Activated CD8-positive, alpha-beta memory T cell treated with anti-CD3 and anti-CD28 coated beads, Interleukin-2, amount 10 ng/mL, durations not matched to agents 7 days and 5 days (primary cell): ENCODE measurements at regions not wholly inside any gene's neighbourhood (a gene's known extent, or its start where the extent isn't known, plus 50 kb on each side); places are given as distances from the start of the nearest gene placed in this dataset.
A peak's percentile ranks its signal among the peaks of the same experiment; 100 is the strongest.

ENCODE experiments used
- ATAC-seq: fragments of 150-1000 bp; cut with Tn5 transposase; one replicate; pipeline ENCODE4 v1.10.0; 2021; ENCODE audit warnings: moderate library complexity
- CTCF ChIA-PET: fragments of 350-600 bp; sonication (Branson Sonifier 250); formaldehyde crosslinking; loops from one replicate; lab custom pipeline; 2021; ENCODE audit warnings: antibody characterized with exemption; lab: Charles Lee
- DNase-seq: peaks from one replicate; pipeline ENCODE4 v3.0.0-alpha.2; 2020
- H3K27ac Mint-ChIP-seq: one replicate; pipeline ENCODE4 v1.8.0; 2021; ENCODE audit warnings: mild to moderate bottlenecking, mixed read lengths
- H3K27me3 Mint-ChIP-seq: one replicate; pipeline ENCODE4 v1.8.0; 2021; ENCODE audit warnings: mixed read lengths
- H3K36me3 Mint-ChIP-seq: one replicate; pipeline ENCODE4 v1.8.0; 2021; ENCODE audit warnings: mild to moderate bottlenecking, mixed read lengths
- H3K4me1 Mint-ChIP-seq: one replicate; pipeline ENCODE4 v1.8.0; 2021; ENCODE audit warnings: mixed read lengths
- H3K4me3 Mint-ChIP-seq: one replicate; pipeline ENCODE4 v1.8.0; 2021; ENCODE audit warnings: mild to moderate bottlenecking, moderate library complexity, mixed read lengths
- H3K9me3 Mint-ChIP-seq: one replicate; pipeline ENCODE4 v1.8.0; 2022; ENCODE audit warnings: low read depth, mixed read lengths

DNA sequence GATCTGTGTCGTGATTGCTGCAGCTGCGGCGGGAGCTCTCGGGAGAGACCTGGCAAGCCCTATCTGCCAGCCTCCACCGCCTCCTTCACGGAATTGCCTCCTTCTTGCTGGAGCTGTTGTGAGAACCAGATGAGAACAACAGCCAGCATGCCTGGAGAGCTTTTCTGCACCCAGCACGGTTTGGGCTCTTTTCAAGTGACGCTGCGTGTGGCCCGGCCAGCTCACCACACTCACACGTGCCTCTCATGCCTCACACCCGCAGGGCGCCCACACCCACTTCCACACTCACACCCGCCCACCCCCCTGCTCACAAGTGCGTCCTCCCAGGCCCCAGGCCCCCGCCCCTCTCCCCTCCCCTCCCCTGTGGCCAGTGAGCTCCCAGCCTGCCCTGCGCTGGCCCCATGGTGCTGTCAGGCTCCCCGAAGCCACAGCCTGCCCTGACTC is 135.7 kb upstream of the RUNX3 start:
- DNase-seq, result peak; percentile 59
- H3K27me3 Mint-ChIP-seq, result peaks cover 30% of the 10 kb centered on the region
- H3K27ac Mint-ChIP-seq, result peak overlapping the region; percentile 72
- no peak overlapping the region for H3K4me3 Mint-ChIP-seq
- CTCF ChIA-PET, result interaction anchor here (1.0 to 4.5 kb wide), 6 partner anchors 29 to 153 kb away, joined by 3 to 24 read pairs (median 5); no protein-coding TSS in a partner anchor
- peaks cover 35% of the 10 kb centered on the region for H3K4me1 Mint-ChIP-seq
- peak; percentile 49 for ATAC-seq
- H3K9me3 Mint-ChIP-seq, result no peaks in the 10 kb centered on the region
- no peaks in the 10 kb centered on the region for H3K36me3 Mint-ChIP-seq

DNA sequence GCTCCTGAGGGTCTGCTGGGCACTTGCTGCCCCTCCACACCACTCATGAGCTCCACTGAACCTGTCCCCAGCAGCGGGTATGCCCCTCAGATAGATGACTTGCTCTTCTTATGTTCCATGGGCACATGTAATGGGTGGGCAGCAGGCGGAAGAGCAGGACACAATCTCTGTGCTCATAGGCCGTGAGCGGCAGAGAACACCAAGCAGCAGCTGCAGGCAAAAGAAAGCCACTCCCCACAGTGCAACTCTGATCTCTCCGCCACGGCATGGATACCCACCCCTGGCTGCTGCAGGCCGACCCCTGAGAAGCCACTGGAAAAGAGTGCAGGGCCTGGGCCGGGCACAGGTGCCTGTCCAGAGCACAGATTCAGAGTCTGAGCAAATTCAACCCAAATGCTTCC is 135.2 kb upstream of the RUNX3 start:
- Mint-ChIP-seq H3K4me3 (peak overlapping the region; percentile 15), H3K9me3 (no peaks in the 10 kb centered on the region), H3K4me1 (peaks cover 35% of the 10 kb centered on the region), H3K27me3 (peaks cover 30% of the 10 kb centered on the region), H3K36me3 (no peaks in the 10 kb centered on the region), H3K27ac (peak overlapping the region; percentile 72)
- CTCF ChIA-PET, result interaction anchor here (1.0 to 4.5 kb wide), 9 partner anchors 28 to 153 kb away, joined by 3 to 24 read pairs (median 4); no protein-coding TSS in a partner anchor
- DNase-seq (no peak), ATAC-seq (peak; percentile 18)

DNA sequence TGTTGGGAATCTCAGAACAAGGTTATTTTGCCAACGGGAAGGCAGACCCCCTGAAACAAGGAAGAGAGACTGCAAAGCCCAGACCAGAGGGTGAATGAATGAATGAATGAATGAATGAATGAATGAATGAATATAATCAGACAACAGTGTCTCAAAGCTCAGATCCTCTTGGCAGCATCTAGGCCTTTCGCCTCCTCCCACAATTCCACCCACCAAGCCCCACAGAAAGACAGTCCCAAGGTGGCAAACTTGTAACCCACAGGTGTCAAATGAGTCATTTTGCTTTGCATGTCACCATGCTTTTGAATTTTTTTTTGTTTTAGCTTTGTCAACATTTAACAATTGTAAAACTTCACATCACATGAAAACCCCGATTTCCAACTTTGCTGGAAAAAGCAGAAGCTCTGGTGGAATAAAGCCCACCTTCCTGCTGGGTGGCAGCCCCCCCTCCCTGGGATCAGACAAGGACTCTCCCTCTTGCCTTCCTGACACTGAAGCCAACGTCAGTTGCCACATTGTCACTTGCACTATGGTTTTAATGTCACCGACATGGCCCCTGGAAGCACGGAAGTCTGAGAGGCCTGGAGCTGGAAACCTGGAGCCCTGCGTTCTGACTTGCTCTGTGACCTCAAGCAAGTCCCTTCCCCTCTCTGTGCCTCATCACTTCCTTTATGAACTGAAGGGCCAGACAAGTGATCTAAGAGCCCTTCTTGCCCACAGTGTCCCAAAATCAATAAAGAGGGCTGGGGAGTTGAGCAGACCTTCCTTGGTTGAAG is 134.6 kb upstream of the RUNX3 start:
- CTCF ChIA-PET, result interaction anchor here (1.0 to 4.5 kb wide), 12 partner anchors 23 to 217 kb away, joined by 3 to 24 read pairs (median 4); no protein-coding TSS in a partner anchor
- ATAC-seq (peak; percentile 67), DNase-seq (peak; percentile 69)
- Mint-ChIP-seq H3K27ac (peak overlapping the region; percentile 72), H3K9me3 (no peaks in the 10 kb centered on the region), H3K27me3 (peaks cover 30% of the 10 kb centered on the region), H3K4me1 (peaks cover 35% of the 10 kb centered on the region), H3K4me3 (no peak overlapping the region), H3K36me3 (no peaks in the 10 kb centered on the region)

DNA sequence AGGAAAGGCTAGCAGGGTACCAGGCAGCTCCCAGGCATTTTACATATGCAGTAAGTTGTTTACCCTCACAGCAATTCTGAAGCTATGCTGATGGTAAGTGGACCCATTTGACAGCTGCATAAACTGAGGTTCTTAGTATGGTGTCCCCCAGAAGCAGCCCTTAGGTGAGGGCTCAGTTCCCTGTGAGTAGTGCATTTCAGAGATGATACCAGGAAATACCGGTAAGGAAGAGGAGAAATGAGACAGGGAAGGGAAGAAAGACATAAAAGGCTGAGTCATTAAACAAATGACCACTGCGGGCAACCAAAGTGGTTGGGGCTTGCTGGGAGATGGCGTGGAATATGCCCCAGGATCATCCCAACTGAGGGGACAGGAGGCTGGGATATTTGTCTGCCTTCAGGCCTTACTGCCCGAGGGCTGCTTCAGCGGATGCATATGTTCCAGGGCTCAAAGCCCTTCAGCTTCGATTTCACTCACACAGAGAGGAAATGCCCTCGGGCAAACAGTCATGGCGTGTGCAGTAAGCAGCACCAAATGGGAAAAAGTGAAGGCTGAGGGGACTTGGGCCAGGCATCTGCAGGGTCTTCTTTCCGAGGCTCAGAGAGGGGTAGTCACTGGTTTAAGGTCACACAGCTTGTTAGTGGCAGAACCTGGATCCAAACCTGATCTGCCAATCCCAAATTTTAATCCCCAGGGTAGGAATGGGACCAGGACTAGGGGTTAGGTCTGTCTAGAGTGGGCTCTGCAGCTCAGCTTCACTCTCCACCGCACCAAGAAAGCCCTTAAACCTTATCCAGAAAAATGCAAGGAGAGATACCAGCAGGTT is 133.7 kb upstream of the RUNX3 start:
- no peak overlapping the region for H3K4me3 Mint-ChIP-seq
- no peaks in the 10 kb centered on the region for H3K36me3 Mint-ChIP-seq
- ATAC-seq (no peak), DNase-seq (no peak)
- H3K4me1 Mint-ChIP-seq, result peaks cover 35% of the 10 kb centered on the region
- H3K9me3 Mint-ChIP-seq, result no peaks in the 10 kb centered on the region
- no peak overlapping the region for H3K27ac Mint-ChIP-seq
- peaks cover 32% of the 10 kb centered on the region for H3K27me3 Mint-ChIP-seq
- CTCF ChIA-PET, result interaction anchor here (1.1 to 4.5 kb wide), 10 partner anchors 24 to 216 kb away, joined by 3 to 24 read pairs (median 4); no protein-coding TSS in a partner anchor

DNA sequence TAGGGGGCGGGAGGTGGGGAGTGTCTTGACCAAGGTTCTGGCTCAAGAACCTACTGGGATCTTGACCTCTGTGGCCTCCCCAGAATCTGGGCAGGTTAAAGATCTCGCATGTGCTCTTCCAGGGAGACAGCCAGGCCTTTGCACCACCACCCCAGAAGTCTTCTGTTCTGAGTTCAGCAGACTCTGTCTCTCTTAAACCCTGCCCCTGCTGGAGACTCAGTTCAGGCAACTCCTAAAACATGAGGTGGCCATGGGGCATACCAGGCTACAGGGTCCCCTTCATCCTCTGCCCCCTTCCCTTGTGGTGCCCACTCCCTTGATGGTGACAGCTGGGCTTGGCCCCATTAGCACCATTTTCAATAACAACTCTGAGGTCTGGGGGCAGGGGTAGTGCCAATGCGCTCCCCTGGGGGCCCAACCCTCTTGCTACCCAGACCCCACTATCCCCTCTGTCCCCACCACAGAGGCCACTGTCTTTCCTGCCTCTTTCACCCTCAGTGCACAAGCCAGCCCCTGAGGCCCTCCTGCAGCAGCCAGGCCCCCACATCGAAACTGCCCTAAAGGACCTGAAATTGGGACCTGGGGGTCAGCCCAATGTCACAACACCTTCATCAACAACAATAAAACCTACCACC is 132.7 kb upstream of the RUNX3 start:
- Mint-ChIP-seq H3K4me3 (no peak overlapping the region), H3K36me3 (no peaks in the 10 kb centered on the region), H3K4me1 (peaks cover 35% of the 10 kb centered on the region), H3K9me3 (no peaks in the 10 kb centered on the region), H3K27ac (no peak overlapping the region), H3K27me3 (peaks cover 36% of the 10 kb centered on the region)
- no peak for DNase-seq
- ATAC-seq, result no peak
- CTCF ChIA-PET, result interaction anchor here (2.5 kb wide), 1 partner anchor 26 kb away, joined by 8 read pairs; no protein-coding TSS in a partner anchor

DNA sequence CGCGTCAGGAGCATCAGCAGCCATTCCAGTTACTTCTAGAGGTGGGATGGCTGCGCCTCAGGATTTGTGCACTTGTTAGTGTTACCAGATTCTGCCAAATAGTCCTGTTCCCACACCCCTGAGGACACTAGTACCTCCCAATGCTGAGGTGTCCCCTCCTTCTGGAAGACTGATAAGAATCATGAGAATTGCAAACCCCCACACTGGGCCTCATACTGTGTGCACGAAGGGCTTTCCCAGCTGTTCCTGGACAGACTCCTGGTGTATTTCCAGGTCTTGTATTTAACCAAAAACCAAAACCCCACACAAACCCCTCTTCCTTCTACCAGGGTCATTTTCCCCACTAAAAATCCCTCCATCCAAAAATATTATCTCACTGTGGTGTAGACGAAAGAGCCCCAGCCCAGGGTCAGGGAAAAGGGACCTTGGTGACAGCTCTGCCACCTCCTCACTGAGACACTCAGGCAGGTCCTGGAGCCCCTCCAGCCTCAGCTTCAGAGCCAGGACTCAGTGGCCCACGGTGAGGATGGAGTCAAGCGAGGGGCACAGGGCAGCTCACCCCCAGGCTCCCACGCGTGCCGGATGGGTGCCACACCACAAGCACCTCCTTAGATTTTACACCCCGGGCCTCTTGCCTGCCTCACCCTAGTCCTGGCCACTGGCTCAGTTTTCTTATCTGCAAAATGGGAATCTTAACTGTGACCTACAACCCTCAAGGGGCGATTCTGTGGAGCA is 131.4 kb upstream of the RUNX3 start:
- Mint-ChIP-seq H3K4me3 (no peak overlapping the region), H3K4me1 (peaks cover 30% of the 10 kb centered on the region), H3K27ac (no peak overlapping the region), H3K36me3 (no peaks in the 10 kb centered on the region), H3K27me3 (peaks cover 36% of the 10 kb centered on the region), H3K9me3 (no peaks in the 10 kb centered on the region)
- no peak for DNase-seq
- ATAC-seq, result no peak
- CTCF ChIA-PET, result no interaction called here

DNA sequence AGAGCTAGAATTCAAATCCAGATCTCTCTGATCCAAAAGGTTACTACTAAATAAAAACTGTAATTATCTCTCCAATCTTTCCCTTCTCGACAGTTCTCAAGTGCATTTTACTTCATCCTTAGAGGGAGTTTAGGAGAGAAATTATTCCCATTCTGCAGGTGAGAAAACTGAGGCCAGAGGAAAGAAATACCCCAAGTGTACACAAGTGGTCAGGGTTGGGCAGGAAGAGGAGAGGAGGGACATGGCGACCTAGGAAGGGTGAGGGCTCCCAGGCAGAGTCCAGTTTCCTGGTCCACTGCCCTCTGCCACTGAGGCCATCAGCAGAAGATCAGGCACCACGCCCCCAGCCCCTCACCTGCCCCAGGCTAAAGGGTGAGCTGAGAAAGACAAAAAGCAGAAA is 127.1 kb upstream of the RUNX3 start:
- Mint-ChIP-seq H3K4me1 (no peaks in the 10 kb centered on the region), H3K27ac (no peak overlapping the region), H3K4me3 (no peak overlapping the region), H3K9me3 (no peaks in the 10 kb centered on the region), H3K36me3 (no peaks in the 10 kb centered on the region), H3K27me3 (peaks cover 63% of the 10 kb centered on the region)
- ATAC-seq, result no peak
- DNase-seq, result no peak
- CTCF ChIA-PET, result interaction anchor here (0.7 kb wide), 1 partner anchor 282 kb away, joined by 3 read pairs; no protein-coding TSS in a partner anchor

DNA sequence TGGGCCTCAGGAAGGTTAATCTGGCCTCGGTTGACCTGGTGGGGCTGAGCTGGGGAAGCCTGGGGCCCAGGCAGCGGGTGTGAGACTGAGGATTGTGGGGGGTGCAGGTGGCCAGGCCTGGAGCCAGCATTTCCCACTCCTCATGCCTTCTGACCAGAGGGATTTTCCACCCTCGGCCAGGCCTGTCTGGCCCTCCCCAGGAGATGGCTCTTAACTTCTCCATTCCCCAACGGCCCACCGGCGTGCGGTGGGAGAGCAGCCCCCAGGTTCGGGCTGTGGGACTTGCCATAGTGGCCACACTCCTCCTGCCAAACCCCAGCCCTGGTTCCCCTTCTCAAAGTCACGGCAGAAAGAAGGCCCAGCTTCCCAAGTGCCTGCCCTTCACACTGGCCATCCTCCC is 126.5 kb upstream of the RUNX3 start:
- Mint-ChIP-seq H3K4me1 (no peaks in the 10 kb centered on the region), H3K27ac (no peak overlapping the region), H3K36me3 (no peaks in the 10 kb centered on the region), H3K4me3 (no peak overlapping the region), H3K27me3 (peaks cover 59% of the 10 kb centered on the region), H3K9me3 (no peaks in the 10 kb centered on the region)
- DNase-seq (no peak), ATAC-seq (no peak)
- CTCF ChIA-PET, result interaction anchor here (0.7 kb wide), 1 partner anchor 282 kb away, joined by 3 read pairs; no protein-coding TSS in a partner anchor

DNA sequence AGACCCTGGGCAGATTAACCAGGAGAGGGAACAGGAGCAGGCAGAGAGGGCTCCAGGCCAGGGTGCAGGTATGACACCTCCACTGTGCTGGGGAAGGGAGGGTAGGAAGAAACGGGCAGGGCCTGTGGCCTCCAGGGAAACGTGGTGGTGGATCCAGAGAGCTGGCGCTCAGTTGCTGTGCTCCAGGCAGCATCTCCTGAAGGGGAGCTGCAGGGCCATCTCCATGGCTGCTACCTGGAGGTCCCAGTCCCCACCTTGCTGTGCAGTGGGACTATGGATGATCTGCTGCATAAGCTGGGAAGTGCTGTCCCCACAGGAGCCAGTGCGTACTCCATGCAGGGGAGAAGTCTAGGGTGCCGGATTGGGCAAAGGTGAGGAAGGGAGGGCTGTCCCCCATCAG is 125.9 kb upstream of the RUNX3 start:
- CTCF ChIA-PET, result no interaction called here
- H3K36me3 Mint-ChIP-seq, result no peaks in the 10 kb centered on the region
- no peak overlapping the region for H3K27ac Mint-ChIP-seq
- H3K4me1 Mint-ChIP-seq, result no peaks in the 10 kb centered on the region
- no peak for ATAC-seq
- H3K27me3 Mint-ChIP-seq, result peaks cover 55% of the 10 kb centered on the region
- no peak overlapping the region for H3K4me3 Mint-ChIP-seq
- no peak for DNase-seq
- H3K9me3 Mint-ChIP-seq, result no peaks in the 10 kb centered on the region

DNA sequence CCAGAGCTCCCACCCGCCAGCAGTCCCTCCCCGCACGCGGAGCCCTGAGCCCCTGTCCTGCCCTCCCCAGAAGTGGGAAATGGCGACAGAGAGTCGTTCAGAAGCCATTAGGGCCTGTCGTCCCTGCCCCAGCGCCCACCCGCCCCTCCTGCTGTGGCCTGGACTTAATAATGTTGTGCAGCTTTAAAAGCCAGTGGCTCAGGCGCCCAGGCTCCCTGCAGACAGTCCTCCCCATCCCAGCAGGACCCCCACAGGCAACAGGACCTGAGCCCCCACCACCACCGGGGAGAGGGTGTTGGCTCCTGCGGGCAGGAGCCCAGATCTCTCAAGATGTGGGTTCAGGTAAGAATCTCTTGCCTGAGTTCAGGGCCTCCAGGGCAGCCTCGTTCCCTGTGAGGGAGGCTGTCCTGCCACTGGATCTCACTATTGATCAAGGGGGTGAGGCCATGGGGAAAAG is 125.3 kb upstream of the RUNX3 start:
- peaks cover 59% of the 10 kb centered on the region for H3K27me3 Mint-ChIP-seq

DNA sequence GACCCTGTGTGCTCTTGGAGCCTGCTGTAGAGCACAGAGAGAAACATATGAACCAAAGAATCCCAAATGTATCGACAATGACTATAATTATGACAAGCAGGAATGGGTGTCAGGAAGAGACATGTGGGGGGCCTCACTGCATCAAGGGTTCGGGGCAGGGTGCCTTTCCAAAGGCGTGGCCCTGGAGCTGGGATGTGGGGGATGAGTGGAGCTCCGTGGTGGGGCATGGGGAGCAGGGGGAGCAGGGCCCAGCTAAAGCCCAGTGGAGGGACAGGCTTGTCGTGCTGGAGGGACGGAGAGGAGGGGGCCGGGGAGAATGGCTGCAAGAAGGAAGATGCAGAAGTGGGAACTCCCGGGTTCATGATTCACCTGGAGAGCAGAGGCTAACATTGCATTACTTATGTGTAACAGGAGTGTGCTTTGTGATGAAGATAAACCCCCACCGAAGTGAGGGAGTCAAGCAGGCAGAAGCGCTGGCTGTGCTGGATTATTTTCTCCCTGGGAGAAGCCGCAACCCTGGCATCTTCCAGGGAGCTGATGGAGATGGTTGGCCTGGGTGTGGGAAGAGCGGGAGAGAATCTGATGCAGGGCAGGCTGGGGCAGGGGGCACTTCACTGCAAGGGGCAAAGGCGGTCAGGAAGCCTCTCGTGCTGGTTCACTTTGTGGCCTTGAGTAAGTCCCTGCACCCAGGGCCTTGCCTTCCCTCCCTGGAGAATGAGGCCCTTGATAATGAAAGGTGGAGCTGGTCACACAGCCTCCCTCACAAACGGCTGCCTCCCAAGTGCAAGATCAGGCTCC is 124.6 kb upstream of the RUNX3 start:
- DNase-seq (no peak), ATAC-seq (no peak)
- Mint-ChIP-seq H3K27me3 (peaks cover 58% of the 10 kb centered on the region), H3K4me3 (no peak overlapping the region), H3K9me3 (no peaks in the 10 kb centered on the region), H3K27ac (no peak overlapping the region), H3K36me3 (no peaks in the 10 kb centered on the region), H3K4me1 (no peaks in the 10 kb centered on the region)
- CTCF ChIA-PET, result interaction anchor here (1.3 kb wide), 1 partner anchor 17 kb away, joined by 6 read pairs; no protein-coding TSS in a partner anchor

More for the DNA sequence above, 125.3 kb upstream of the RUNX3 start:
- CTCF ChIA-PET, result interaction anchor here (1.3 kb wide), 1 partner anchor 18 kb away, joined by 6 read pairs; no protein-coding TSS in a partner anchor
- Mint-ChIP-seq H3K4me1 (no peaks in the 10 kb centered on the region), H3K4me3 (no peak overlapping the region), H3K36me3 (no peaks in the 10 kb centered on the region), H3K9me3 (no peaks in the 10 kb centered on the region), H3K27ac (no peak overlapping the region)
- ATAC-seq, result no peak
- no peak for DNase-seq
